ENCODE measurements at regions not wholly inside any gene's neighbourhood (a gene's known extent, or its start where the extent isn't known, plus 50 kb on each side); places are given as distances from the start of the nearest gene placed in this dataset.

- no peak overlapping the region for H3K4me3 ChIP-seq (ENCODE audit: control extremely low read depth in 1 of 5, extremely low read depth in 1 of 5, insufficient read depth in 1 of 5, low read depth in 2 of 5, low read length in 4 of 5)
- no peak overlapping the region for H3K9ac ChIP-seq (ENCODE audit: low read length)
- no peaks in the 10 kb centered on the region for H3K27me3 Mint-ChIP-seq
- intact Hi-C loops (cut with micrococcal nuclease): no loop called here
- no peak overlapping the region for H3K27ac ChIP-seq (ENCODE audit: low read length in 2 of 2)
- no peaks in the 10 kb centered on the region for H3K9me3 ChIP-seq (ENCODE audit: control extremely low read depth in 1 of 3, control insufficient read depth in 2 of 3, insufficient read depth in 1 of 3, low read length in 2 of 3)
- no peaks in the 10 kb centered on the region for H3K9me3 Mint-ChIP-seq (ENCODE audit: insufficient read depth)
- no peak overlapping the region for H3K4me2 ChIP-seq (replicated peaks; ENCODE audit: low read depth, low read length, poor library complexity, severe bottlenecking)
- TF ChIP-seq CTCF (IDR thresholded peaks at IDR 0.05): no peak
- no peak for TF ChIP-seq EZH2 (IDR thresholded peaks at IDR 0.05; ENCODE audit: borderline replicate concordance, insufficient read depth, low read depth, low read length, poor library complexity, severe bottlenecking)
- no peaks in the 10 kb centered on the region for H3K4me1 Mint-ChIP-seq
- DNase-seq (no peak), ATAC-seq (ENCODE audit: low read depth) (no peak)
- H2AFZ ChIP-seq (ENCODE audit: insufficient read depth, low read depth, low read length, poor library complexity, severe bottlenecking): no peak overlapping the region
- H3K36me3 ChIP-seq (replicated peaks in 1 of 2; ENCODE audit: control extremely low read depth in 1 of 2, control insufficient read depth in 1 of 2, extremely low read depth in 1 of 2, insufficient read depth in 2 of 2, low read length in 1 of 2): no peaks in the 10 kb centered on the region
- ChIA-PET POLR2A (no interaction called here), CTCF (no interaction called here)
- no peak overlapping the region for H3K27ac Mint-ChIP-seq
- 96% methylated on average over 3 of the region's 6 CpGs for WGBS (ENCODE audit: insufficient coverage)
- no peaks in the 10 kb centered on the region for H3K4me1 ChIP-seq (ENCODE audit: control insufficient read depth in 2 of 2, insufficient read depth in 2 of 2, low read length in 2 of 2)
- no peaks in the 10 kb centered on the region for H3K27me3 ChIP-seq (replicated peaks in 1 of 4; ENCODE audit: control extremely low read depth in 1 of 4, control insufficient read depth in 3 of 4, insufficient read depth in 4 of 4, low read length in 3 of 4)
- no peaks in the 10 kb centered on the region for H3K79me2 ChIP-seq (ENCODE audit: control insufficient read depth, insufficient read depth, low read length)
- no peak overlapping the region for H3K4me3 Mint-ChIP-seq
- no peaks in the 10 kb centered on the region for H4K20me1 ChIP-seq (ENCODE audit: control insufficient read depth, insufficient read depth, low read length, poor library complexity, severe bottlenecking)
Measured at GRCh38 chr4:110808351-110808878, 185.5 kb upstream of the PITX2 start.

- H3K4me2 ChIP-seq (replicated peaks; ENCODE audit: low read depth, low read length, poor library complexity, severe bottlenecking): no peak overlapping the region
- no peak overlapping the region for H3K4me3 ChIP-seq (ENCODE audit: control extremely low read depth in 1 of 5, extremely low read depth in 1 of 5, insufficient read depth in 1 of 5, low read depth in 2 of 5, low read length in 4 of 5)
- ATAC-seq (ENCODE audit: low read depth) (no peak), DNase-seq (no peak)
- Mint-ChIP-seq H3K27me3 (no peaks in the 10 kb centered on the region), H3K27ac (no peak overlapping the region), H3K4me3 (no peak overlapping the region), H3K4me1 (no peaks in the 10 kb centered on the region), H3K9me3 (ENCODE audit: insufficient read depth) (no peaks in the 10 kb centered on the region)
- H3K79me2 ChIP-seq (ENCODE audit: control insufficient read depth, insufficient read depth, low read length): no peaks in the 10 kb centered on the region
- ChIA-PET CTCF (no interaction called here), POLR2A (no interaction called here)
- H3K9me3 ChIP-seq (ENCODE audit: control extremely low read depth in 1 of 3, control insufficient read depth in 2 of 3, insufficient read depth in 1 of 3, low read length in 2 of 3): no peaks in the 10 kb centered on the region
- H2AFZ ChIP-seq (ENCODE audit: insufficient read depth, low read depth, low read length, poor library complexity, severe bottlenecking): no peak overlapping the region
- TF ChIP-seq CTCF (IDR thresholded peaks at IDR 0.05): no peak
- no peak for TF ChIP-seq EZH2 (IDR thresholded peaks at IDR 0.05; ENCODE audit: borderline replicate concordance, insufficient read depth, low read depth, low read length, poor library complexity, severe bottlenecking)
- H4K20me1 ChIP-seq (ENCODE audit: control insufficient read depth, insufficient read depth, low read length, poor library complexity, severe bottlenecking): no peaks in the 10 kb centered on the region
- WGBS (ENCODE audit: insufficient coverage): 78% methylated on average over 1 of the region's 4 CpGs
- no peaks in the 10 kb centered on the region for H3K27me3 ChIP-seq (replicated peaks in 1 of 4; ENCODE audit: control extremely low read depth in 1 of 4, control insufficient read depth in 3 of 4, insufficient read depth in 4 of 4, low read length in 3 of 4)
- intact Hi-C loops (cut with micrococcal nuclease): no loop called here
- H3K4me1 ChIP-seq (ENCODE audit: control insufficient read depth in 2 of 2, insufficient read depth in 2 of 2, low read length in 2 of 2): no peaks in the 10 kb centered on the region
- H3K9ac ChIP-seq (ENCODE audit: low read length): no peak overlapping the region
- no peak overlapping the region for H3K27ac ChIP-seq (ENCODE audit: low read length in 2 of 2)
- no peaks in the 10 kb centered on the region for H3K36me3 ChIP-seq (replicated peaks in 1 of 2; ENCODE audit: control extremely low read depth in 1 of 2, control insufficient read depth in 1 of 2, extremely low read depth in 1 of 2, insufficient read depth in 2 of 2, low read length in 1 of 2)
Measured at GRCh38 chr4:110815950-110816349, 193.1 kb upstream of the PITX2 start.

Data from B cell (primary cell).